ENCODE measurements at regions not wholly inside any gene's neighbourhood (a gene's known extent, or its start where the extent isn't known, plus 50 kb on each side); places are given as distances from the start of the nearest gene placed in this dataset.
"Not testable (repeated sequence)": the region's sequence is repeated elsewhere in the genome, so short reads cannot be mapped to it uniquely, and the experiment has no call there.

DNA sequence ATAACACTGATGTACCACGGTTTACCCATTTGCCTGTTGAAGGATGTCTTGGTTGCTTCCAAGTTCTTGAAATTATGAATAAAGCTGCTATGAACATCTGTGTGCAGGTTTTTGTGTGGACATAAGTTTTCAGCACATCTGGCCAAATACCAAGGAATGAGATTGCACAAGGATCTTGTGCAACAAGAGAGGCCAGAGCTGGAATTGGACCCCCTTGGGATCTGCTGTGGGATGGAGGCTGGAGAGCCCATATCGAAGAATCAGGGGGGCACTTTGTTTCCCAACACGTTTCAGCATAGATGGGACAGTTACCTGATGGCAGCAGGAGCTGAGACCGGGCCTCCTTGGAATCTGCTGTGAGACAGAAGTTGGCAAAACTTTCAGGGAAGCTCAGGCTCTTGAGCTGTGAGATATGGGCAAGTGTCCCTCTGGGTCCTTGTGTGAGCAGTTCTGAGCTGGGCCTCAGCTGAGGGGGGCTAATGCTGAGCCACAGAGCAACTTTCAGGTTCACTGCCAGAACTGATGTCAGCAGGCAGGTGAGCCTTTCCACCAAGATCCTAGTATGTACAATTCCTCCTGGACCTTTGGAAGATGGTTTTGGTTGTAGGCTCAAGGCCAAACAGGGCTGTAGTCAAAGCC lies 115.2 kb upstream of the RAB18 start:
- DNase-seq: no peak

GRCh38 chr10:27383595-27384542 lies 120.2 kb upstream of the RAB18 start:
- DNase-seq: no peak

DNA sequence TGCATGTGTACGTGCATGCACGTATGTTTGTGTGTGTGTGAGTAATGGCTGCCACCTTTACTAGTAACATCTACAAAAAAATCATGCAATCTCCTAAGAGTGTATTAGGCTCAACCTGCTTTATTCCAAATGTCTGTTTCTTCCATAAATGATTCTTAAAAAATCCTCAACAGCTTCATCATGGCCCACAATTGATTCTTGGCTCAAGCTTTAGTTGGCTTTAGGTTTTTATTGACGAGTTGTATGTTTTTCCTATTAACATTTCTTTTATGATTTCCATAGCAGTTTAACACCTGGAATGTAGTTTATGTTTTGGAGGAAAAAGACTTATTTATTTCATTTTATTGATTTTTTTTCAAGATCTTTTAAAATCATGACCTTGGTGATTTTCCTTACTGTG lies 121.9 kb upstream of the RAB18 start:
- DNase-seq: no peak

GRCh38 chr10:27380929-27381358 lies 123.2 kb upstream of the RAB18 start:
- no peak for DNase-seq

GRCh38 chr10:27379041-27379440 lies 125.1 kb upstream of the RAB18 start:
- DNase-seq: not testable (repeated sequence)

GRCh38 chr10:27373566-27374160 lies 130.4 kb upstream of the RAB18 start:
- no peak for DNase-seq

- DNase-seq: no peak
These were observed 131.5 kb upstream of the ACBD5 start for GRCh38 chr10:27372095-27372494.

GRCh38 chr10:27371375-27371774 lies 130.8 kb upstream of the ACBD5 start:
- DNase-seq: not testable (repeated sequence)

- DNase-seq: no peak
These were observed 129.3 kb upstream of the ACBD5 start for GRCh38 chr10:27369880-27370279.

DNA sequence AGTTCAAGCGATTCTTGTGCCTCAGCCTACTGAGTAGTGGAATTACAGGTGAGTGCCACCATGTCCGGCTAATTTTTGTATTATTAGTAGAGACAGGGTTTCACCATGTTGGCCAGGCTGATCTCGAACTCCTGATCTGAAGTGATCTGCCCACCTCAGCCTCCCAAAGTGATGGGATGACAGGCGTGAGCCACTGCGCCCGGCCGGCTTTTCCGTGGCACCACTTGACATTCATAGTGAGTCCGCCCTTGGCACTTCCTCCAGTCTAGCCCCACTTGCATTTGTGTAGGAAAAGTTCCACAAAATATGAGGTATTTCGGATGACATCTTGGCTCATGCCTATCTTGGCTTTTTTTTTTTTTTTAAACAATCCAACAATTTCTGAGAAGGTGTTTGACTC lies 128.1 kb upstream of the ACBD5 start:
- DNase-seq: no peak

DNA sequence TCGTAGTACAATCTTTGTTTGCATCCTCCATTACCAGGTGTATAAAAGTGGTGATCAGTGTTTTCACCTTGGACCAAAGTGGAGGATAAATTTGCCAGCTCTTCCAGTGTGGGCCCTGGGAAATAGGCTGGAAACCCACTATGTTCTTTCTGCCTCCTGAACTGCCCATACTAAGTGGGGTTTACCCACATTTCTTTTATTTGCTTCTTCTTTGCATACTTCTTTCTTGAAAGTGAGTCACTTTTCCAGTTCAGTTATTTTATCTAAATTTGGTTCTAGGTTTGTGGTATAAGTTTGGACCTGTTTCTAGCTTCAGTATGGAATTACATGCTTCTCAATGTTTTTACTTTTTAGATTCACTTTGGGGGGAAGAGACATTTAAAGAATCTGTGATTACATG lies 126.2 kb upstream of the ACBD5 start:
- no peak for DNase-seq

DNA sequence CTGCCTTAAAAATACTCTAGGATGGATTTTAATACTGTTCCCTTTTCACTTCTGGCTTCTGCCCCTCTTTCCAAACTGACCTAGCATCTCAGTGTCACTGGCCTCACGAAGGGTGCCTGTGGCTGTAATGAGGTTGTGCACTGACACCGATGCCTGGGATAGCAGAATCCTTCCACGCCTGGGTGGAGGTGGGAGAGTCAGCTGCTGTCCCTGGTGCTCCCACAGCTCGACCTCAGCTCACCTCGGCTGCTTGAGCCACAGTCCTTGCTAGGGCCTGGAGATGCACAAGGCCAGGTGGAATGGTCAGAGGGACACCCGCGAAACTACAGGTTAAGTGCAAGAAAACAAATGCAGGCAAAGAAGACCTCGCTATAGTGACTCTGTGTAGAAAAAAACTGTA lies 123.4 kb upstream of the ACBD5 start:
- DNase-seq: no peak

GRCh38 chr10:27360581-27361172 lies 120.1 kb upstream of the ACBD5 start:
- peak; percentile 77 for DNase-seq

DNA sequence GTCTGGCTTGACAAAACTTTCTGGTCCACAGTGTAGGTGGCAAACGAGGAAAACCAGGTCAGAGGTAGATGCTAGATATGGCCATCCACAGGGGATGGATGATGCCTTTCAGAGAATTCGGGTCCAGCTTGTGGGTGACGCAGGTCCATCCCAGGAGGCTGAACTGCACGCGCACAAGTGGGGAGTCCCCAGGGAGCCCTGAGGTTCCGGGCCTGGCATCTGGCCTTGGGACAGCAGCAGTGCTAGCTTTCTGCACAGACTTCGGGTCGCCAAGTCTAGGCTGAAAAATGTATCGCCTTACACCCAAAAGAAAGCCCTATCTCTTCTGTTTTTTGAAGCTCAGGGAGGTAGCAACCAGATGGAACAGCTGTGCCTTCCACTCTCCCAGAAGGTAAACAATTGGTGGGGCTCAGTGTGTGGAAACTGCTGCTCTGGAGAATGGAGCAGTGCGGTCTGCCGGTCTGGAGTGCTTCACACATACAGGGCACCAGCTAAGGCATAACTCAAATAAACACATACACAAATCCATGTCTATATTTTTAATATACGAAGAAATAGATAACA lies 119.3 kb upstream of the ACBD5 start:
- no peak for DNase-seq

DNA sequence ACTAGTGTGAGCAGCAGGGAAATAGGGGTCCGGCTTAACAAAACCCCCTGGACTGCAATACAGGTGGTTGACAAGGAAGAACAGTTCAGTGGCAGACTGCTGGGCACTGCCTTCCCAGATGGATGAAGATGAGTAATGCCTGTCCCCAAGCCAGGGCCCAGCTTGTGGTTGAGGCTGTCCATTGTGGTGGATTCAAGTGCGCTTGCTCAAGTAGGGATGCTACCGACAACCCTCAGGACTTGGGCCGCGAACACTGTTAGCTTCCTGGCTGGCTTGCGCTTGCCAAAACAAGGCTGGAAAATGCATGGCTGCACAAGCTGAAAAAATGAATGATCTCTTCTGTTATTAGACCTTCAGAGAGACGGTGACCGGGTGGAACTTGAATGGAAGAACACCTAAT lies 116.1 kb upstream of the ACBD5 start:
- no peak for DNase-seq

- no peak for DNase-seq
These were observed 115.4 kb upstream of the ACBD5 start for GRCh38 chr10:27355918-27356573.

DNA sequence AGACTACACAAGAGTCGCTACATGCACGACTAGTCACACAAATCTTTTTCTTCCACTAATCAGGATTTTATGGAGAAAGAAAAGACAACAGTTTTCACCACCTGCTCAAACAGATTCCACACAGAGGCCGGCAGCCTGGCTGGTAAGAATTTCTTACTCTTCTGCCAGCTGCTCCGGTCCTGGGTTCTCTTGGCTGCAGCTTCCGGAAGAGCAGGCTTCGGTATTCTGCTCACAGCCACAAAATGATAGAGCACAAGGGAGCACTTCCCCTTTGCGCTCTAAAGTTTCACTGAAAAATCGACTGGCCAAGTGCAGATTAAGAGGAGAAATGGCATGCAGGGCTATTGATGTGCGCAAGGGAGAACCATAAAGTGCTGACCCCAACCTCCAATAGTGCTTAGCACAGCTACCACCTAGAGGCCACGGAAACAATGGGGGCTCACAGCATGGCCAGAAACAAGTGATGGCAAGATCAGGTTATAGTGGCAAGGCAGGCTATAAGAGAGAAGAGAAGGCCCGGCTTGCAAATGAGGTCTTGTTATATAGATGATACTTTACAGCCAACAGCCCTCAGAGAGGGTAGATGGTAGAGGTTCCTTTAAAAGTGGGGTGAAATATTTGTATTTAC lies 114.2 kb upstream of the ACBD5 start:
- DNase-seq: not testable (repeated sequence)

GRCh38 chr10:27354100-27354499 lies 113.5 kb upstream of the ACBD5 start:
- not testable (repeated sequence) for DNase-seq

- DNase-seq: no peak
These were observed 109.4 kb upstream of the ACBD5 start for GRCh38 chr10:27349987-27350386.

DNA sequence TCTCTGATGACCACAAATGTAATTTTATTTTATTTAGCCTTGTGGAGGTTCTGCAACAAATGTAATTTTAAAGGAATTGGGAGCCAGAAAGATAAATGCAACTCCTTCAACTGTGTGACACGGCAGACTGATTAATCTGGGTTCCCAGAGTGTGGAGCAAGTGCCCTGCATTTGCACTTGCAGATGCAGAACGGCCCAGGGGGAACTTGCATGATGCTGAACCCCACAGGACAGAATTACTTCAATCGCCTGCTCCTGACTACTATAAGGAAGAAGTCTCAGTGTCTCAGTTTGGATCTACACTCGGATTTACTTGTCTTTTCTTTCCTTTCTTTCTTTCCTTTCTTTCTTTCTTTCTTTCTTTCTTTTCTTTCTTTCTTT lies 107.2 kb upstream of the ACBD5 start:
- DNase-seq: not testable (repeated sequence)

DNA sequence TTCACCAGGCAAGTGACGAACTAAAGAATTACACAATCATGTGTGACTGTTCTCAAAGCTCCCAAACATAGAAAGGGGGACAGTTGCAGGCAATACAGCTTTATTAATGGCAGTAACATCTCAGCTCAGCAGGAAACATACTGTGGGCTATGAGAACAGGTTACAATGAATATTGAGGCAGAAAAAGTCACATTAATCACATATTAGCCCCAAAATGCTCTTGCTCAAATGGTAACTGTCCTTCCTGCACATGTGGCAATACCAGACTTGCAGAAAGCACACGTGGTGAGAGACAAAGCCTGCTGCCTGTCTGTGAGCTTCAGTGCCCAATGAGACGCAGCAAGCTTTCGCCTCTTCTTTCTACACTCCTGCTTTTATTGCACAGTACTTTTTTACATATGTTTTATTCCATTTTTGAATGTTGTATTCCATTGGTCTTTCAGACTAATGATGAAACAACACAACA lies 104.9 kb upstream of the ACBD5 start:
- no peak for DNase-seq

Data from central memory CD4-positive, alpha-beta T cell (primary cell).